HCT116 (cell line): ENCODE measurements at regions not wholly inside any gene's neighbourhood (a gene's known extent, or its start where the extent isn't known, plus 50 kb on each side); places are given as distances from the start of the nearest gene placed in this dataset.
"Not testable (repeated sequence)": the region's sequence is repeated elsewhere in the genome, so short reads cannot be mapped to it uniquely, and the experiment has no call there.

Source experiments
- ATAC-seq: fragments of 200-7000 bp; cut with Tn5 transposase; 2 replicates; pipeline ENCODE4 v1.9.1; 2020; ENCODE audit warnings: mild to moderate bottlenecking, moderate library complexity
- BruUV-seq: library from RNA; stranded (reverse); fragments of 400-500 nt; replicated peaks from 2 replicates; lab custom pipeline; 2021; lab: Mats Ljungman, UMichigan
- CTCF ChIA-PET: fragments of 300-600 bp; sonication (Branson Sonifier 250); formaldehyde crosslinking; loops from one replicate; lab custom pipeline; 2021; ENCODE audit warnings: antibody characterized with exemption; lab: Charles Lee
- POLR2A ChIA-PET: fragments of 300-600, 350-600 bp; sonication (Branson Sonifier 250); formaldehyde crosslinking; loops from one replicate; lab custom pipeline; 2021; ENCODE audit warnings: antibody characterized with exemption; lab: Charles Lee
- RAD21 ChIA-PET, 2 experiments: fragments of 300-600 bp; sonication (Branson Sonifier 250); formaldehyde crosslinking; loops; one replicate each; lab custom pipeline; 2023; ENCODE audit warnings: low total read pairs in 2 of 2; ENCODE audit not compliant: uncharacterized antibody in 2 of 2, unreplicated experiment in 2 of 2, low non-redundant PET in 1 of 2; lab: Charles Lee
- DNase-seq: peaks from one replicate; pipeline ENCODE4 v3.0.0-alpha.2; 2010; ENCODE audit warnings: low read depth, low spot score
- H2AFZ ChIP-seq: fragments of 200-600 bp; shearing (Covaris generic), sonication (generic); 2 replicates; pipeline ENCODE4 v1.6.1; 2017; ENCODE audit warnings: low read depth, mixed run types, mixed read lengths, antibody characterized with exemption, low read length; ENCODE audit not compliant: poor library complexity, severe bottlenecking
- H3K27ac ChIP-seq: 2 replicates; pipeline ENCODE4 v1.5.1; 2012; ENCODE audit warnings: low read depth, low read length
- H3K27me3 ChIP-seq: fragments of 200-600 bp; sonication (generic); 2 replicates; pipeline ENCODE4 v1.6.1; 2016; ENCODE audit warnings: mixed run types, low read length, mixed read lengths; ENCODE audit not compliant: insufficient read depth
- H3K36me3 ChIP-seq, 2 experiments: fragments of 200-500 bp in 1 of 2; fragments of 200-600 bp in 1 of 2; sonication (Bioruptor generic) in 1 of 2; sonication (generic) in 1 of 2; 2 replicates each; pipeline versions ENCODE4 v1.5.1 to v1.6.1; 2014 to 2016; ENCODE audit warnings: low read length in 2 of 2, inconsistent platforms in 1 of 2, mixed read lengths in 1 of 2, mixed run types in 1 of 2; ENCODE audit not compliant: insufficient read depth in 2 of 2, control insufficient read depth in 1 of 2
- H3K4me1 ChIP-seq, 2 experiments: fragments of 200-600 bp in 1 of 2; sonication (generic) in 1 of 2; 2 replicates each; pipeline versions ENCODE4 v1.5.1 to v1.6.1; 2012 to 2017; ENCODE audit warnings: low read length in 2 of 2, inconsistent platforms in 1 of 2, mild to moderate bottlenecking in 1 of 2, mixed read lengths in 1 of 2, mixed run types in 1 of 2, moderate library complexity in 1 of 2; ENCODE audit not compliant: insufficient read depth in 2 of 2, control insufficient read depth in 1 of 2
- H3K4me2 ChIP-seq: fragments of 200-600 bp; sonication (generic); 2 replicates; pipeline ENCODE4 v1.6.1; 2017; ENCODE audit warnings: mixed run types, low read length, mixed read lengths
- H3K4me3 ChIP-seq, 2 experiments: fragments of 200-600 bp in 1 of 2; sonication (generic) in 1 of 2; replicated peaks in 1 of 2; 2 replicates each; pipeline ENCODE4 v1.5.1; 2011 to 2016; ENCODE audit warnings: low read length in 2 of 2, control low read depth in 1 of 2, low read depth in 1 of 2, mild to moderate bottlenecking in 1 of 2, mixed read lengths in 1 of 2, mixed run types in 1 of 2
- H3K79me2 ChIP-seq: fragments of 200-600 bp; sonication (generic); 2 replicates; pipeline ENCODE4 v1.6.1; 2017; ENCODE audit warnings: mild to moderate bottlenecking, mixed run types, low read length, moderate library complexity, mixed read lengths; ENCODE audit not compliant: insufficient read depth
- H3K9ac ChIP-seq: fragments of 200-600 bp; sonication (generic); 2 replicates; pipeline ENCODE4 v1.6.1; 2016; ENCODE audit warnings: low read length, mixed read lengths
- H3K9me2 ChIP-seq: fragments of 200-600 bp; sonication (generic), shearing (Covaris generic); 2 replicates; pipeline ENCODE4 v1.6.1; 2017; ENCODE audit warnings: mixed run types, mild to moderate bottlenecking, moderate library complexity; ENCODE audit not compliant: insufficient read depth
- H3K9me3 ChIP-seq, 2 experiments: fragments of 200-500 bp in 1 of 2; fragments of 200-600 bp in 1 of 2; sonication (Bioruptor generic) in 1 of 2; sonication (generic) in 1 of 2; 2 replicates each; pipeline ENCODE4 v1.6.1; 2014 to 2017; ENCODE audit warnings: low read length in 2 of 2, mixed read lengths in 2 of 2, inconsistent platforms in 1 of 2, low read depth in 1 of 2, mild to moderate bottlenecking in 1 of 2, mixed run types in 1 of 2, moderate library complexity in 1 of 2; ENCODE audit not compliant: control insufficient read depth in 1 of 2, insufficient read depth in 1 of 2
- H4K20me1 ChIP-seq: fragments of 200-600 bp; sonication (generic), shearing (Covaris generic); 2 replicates; pipeline ENCODE4 v1.6.1; 2017; ENCODE audit warnings: mixed run types, mild to moderate bottlenecking, moderate library complexity; ENCODE audit not compliant: insufficient read depth
- CEBPB ChIP-seq: IDR thresholded peaks from 2 replicates; pipeline ENCODE4 v1.6.1; 2012; ENCODE audit warnings: low read depth
- CTCF ChIP-seq, 3 experiments: fragments of 200-600 bp in 1 of 3; sonication (generic) in 1 of 3; IDR thresholded peaks in 2 of 3; conservative IDR thresholded peaks in 1 of 3; 2 replicates each; pipeline ENCODE4 v1.5.1; 2012 to 2017; ENCODE audit warnings: low read depth in 2 of 3, low read length in 2 of 3, antibody characterized with exemption in 1 of 3, borderline replicate concordance in 1 of 3, control low read depth in 1 of 3, mild to moderate bottlenecking in 1 of 3, mixed read lengths in 1 of 3, mixed run types in 1 of 3, moderate library complexity in 1 of 3; ENCODE audit not compliant: insufficient read depth in 1 of 3
- EGR1 ChIP-seq: IDR thresholded peaks from 2 replicates; pipeline ENCODE4 v1.6.1; 2012; ENCODE audit warnings: low read depth
- ELF1 ChIP-seq: IDR thresholded peaks from 2 replicates; pipeline ENCODE4 v1.6.1; 2012; ENCODE audit warnings: low read depth, borderline replicate concordance
- EZH2 ChIP-seq: fragments of 200-600 bp; sonication (generic); IDR thresholded peaks from 2 replicates; pipeline ENCODE4 v1.6.1; 2017; ENCODE audit warnings: antibody characterized with exemption, mixed run types
- EZH2phosphoT487 ChIP-seq: fragments of 200-600 bp; IDR thresholded peaks from 2 replicates; pipeline ENCODE4 v1.6.1; 2018; ENCODE audit warnings: antibody characterized with exemption, borderline replicate concordance
- JUND ChIP-seq: IDR thresholded peaks from 2 replicates; pipeline ENCODE4 v1.6.1; 2012
- MAX ChIP-seq: IDR thresholded peaks from 2 replicates; pipeline ENCODE4 v1.6.1; 2012
- POLR2AphosphoS5 ChIP-seq: IDR thresholded peaks from 2 replicates; pipeline ENCODE4 v1.6.1; 2011; ENCODE audit warnings: mild to moderate bottlenecking, low read depth, low read length, moderate library complexity
- REST ChIP-seq: IDR thresholded peaks from 2 replicates; pipeline ENCODE4 v1.6.1; 2012; ENCODE audit warnings: low read depth
- SIN3A ChIP-seq: IDR thresholded peaks from 2 replicates; pipeline ENCODE4 v1.6.1; 2012; ENCODE audit warnings: low read depth
- SRF ChIP-seq: IDR thresholded peaks from 2 replicates; pipeline ENCODE4 v1.6.1; 2012; ENCODE audit warnings: low read depth
- ZBTB33 ChIP-seq: IDR thresholded peaks from 2 replicates; pipeline ENCODE4 v1.6.1; 2011; ENCODE audit warnings: mild to moderate bottlenecking, low read length, moderate library complexity; ENCODE audit not compliant: insufficient replicate concordance; ENCODE audit errors: extremely low read depth
- intact Hi-C: fragments of 100-400 bp; cut with micrococcal nuclease; formaldehyde crosslinking; loops from 2 replicates; pipeline ENCODE4 v1.10.0; 2022

- intact Hi-C loops, POLR2A ChIA-PET, DNase-seq, H3K36me3 ChIP-seq, H3K79me2 ChIP-seq, H3K27ac ChIP-seq, ATAC-seq, H3K4me3 ChIP-seq, H3K4me2 ChIP-seq, H3K9me2 ChIP-seq, BruUV-seq, H4K20me1 ChIP-seq, H3K4me1 ChIP-seq, H3K27me3 ChIP-seq, RAD21 ChIA-PET, H3K9ac ChIP-seq, CTCF ChIA-PET, H2AFZ ChIP-seq: not testable (repeated sequence)
- peaks cover 6 to 17% of the 10 kb centered on the region in 2 experiments; a peak in 2 of 4 replicates for H3K9me3 ChIP-seq
Observed at GRCh38 chr6:92671462-92671861, 747.9 kb downstream of the EPHA7 start.

- intact Hi-C loops, result no loop called here
- Histone ChIP-seq H3K4me1 (no peaks in the 10 kb centered on the region), H3K27ac (no peak overlapping the region), H3K9ac (no peak overlapping the region), H3K36me3 (no peaks in the 10 kb centered on the region), H3K79me2 (no peaks in the 10 kb centered on the region), H3K4me3 (no peak overlapping the region), H3K27me3 (no peaks in the 10 kb centered on the region), H3K9me3 (peaks cover 6 to 19% of the 10 kb centered on the region in 2 experiments; a peak in 2 of 4 replicates), H4K20me1 (no peaks in the 10 kb centered on the region), H3K9me2 (no peaks in the 10 kb centered on the region), H2AFZ (no peak overlapping the region), H3K4me2 (no peak overlapping the region)
- RAD21 ChIA-PET, result no interaction called here
- ATAC-seq (no peak), DNase-seq (no peak)
- BruUV-seq, result no TSS peak
- POLR2A ChIA-PET, result no interaction called here
- CTCF ChIA-PET, result no interaction called here
- TF ChIP-seq CEBPB (no peak), MAX (no peak), SIN3A (no peak), POLR2AphosphoS5 (no peak), REST (no peak), ZBTB33 (no peak), CTCF (IDR thresholded peaks at IDR 0.05 in 2 of 3, conservative IDR thresholded peaks at IDR 0.05 in 1 of 3; ENCODE audit: borderline replicate concordance in 1 of 3, insufficient read depth in 1 of 3, low read depth in 2 of 3, low read length in 2 of 3) (no peak), JUND (no peak), SRF (no peak), ELF1 (no peak), EZH2phosphoT487 (no peak), EGR1 (no peak), EZH2 (no peak)
Observed at GRCh38 chr6:92667843-92668242, 751.5 kb downstream of the EPHA7 start.
